Middle frontal gyrus (tissue), 1 donor: ENCODE measurements at regions not wholly inside any gene's neighbourhood (a gene's known extent, or its start where the extent isn't known, plus 50 kb on each side); places are given as distances from the start of the nearest gene placed in this dataset.
"Not testable (repeated sequence)": the region's sequence is repeated elsewhere in the genome, so short reads cannot be mapped to it uniquely, and the experiment has no call there.

Source experiments
- DNase-seq: peaks from one replicate; pipeline ENCODE4 v3.0.0-alpha.2; 2015; ENCODE audit warnings: low spot score; ENCODE audit errors: extremely low spot score

DNA sequence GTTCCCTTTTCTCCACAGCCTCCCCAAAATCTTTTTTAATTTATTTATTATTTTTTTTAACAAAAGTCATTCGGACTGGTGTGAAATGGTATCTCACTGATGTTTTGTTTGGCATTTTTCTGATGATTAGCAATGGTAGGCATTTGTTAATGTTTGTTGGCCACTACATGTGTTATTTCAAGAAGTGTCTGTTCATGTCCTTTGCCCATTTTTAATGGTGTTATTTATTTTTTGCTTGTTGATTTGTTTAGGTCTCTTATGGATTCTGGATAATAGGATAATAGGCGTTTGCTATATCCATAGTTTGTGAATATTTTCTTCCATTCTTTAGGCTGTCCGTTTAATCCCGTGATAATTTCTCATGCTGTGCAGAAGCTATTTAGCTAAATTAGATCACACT lies 596.5 kb upstream of the DEFB115 start:
- not testable (repeated sequence) for DNase-seq

DNA sequence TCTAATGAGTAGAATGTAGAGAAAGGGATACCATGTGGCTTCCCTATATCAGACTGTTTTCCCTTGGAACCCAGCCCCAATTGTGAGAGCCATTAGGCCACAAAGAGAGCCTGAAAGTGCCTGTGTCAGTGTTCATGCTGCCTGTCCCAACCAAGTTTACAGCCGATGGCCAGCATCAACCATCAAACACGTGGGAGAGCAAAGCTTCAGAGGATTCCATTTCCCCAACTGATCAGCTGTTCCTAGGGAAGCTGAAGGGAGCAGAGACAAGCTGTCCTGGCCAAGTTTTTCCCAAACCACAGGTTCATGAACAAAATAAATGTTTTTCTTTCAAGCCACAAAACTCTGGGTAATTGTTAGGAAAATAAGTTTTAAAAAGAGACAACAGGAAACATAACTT lies 589.0 kb upstream of the DEFB115 start:
- DNase-seq, result not testable (repeated sequence)

DNA sequence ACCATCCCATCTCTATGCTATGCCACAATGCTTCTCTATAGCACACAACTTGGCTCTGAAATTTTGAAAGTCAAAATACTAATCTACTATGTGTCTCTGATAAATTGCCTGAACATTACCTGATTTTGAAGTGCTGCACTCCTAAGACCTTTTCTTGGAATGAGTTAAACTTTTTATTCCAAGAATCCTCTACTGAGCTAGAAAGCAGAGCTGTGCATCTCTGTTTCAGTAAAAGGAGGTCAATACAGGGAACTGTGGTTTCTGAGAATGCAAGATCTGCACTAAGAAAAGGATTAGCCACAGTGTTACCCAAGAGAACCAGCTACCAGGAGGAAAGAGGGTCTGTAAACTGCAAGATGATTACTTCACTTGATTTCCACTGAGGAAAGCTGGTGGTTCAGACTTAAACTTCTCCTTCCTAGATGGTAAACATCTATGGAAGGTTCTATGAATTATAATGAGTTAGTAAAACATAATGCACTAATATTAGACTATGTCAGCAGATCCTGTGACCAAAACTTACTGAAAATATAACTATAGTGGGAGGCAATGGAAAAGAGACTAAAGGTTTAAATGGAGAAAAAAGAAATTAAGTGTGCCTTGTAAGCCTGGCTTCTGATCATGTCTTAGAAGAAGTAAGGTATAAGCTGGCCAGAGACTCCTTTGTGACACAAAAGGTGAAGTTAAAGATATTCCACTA lies 588.0 kb upstream of the DEFB115 start:
- not testable (repeated sequence) for DNase-seq

DNA sequence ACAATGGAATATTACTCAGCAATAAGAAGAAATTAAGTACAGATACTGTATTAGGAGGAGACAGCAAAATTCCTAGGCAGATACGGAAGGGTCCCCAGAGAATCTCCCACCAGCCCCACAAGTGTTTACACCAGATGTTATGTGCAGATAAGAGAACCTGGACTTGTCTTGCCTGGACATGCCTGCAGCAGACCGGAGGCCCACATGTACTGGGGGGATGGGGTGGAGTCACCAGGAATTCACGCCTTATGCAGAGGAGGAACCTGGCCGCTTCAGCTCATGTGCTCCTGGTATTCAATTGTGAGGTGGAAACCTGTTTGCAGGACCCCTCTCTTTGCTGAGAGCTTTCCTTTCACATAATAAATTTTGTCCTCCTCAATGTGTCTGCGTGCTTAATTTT lies 586.3 kb upstream of the DEFB115 start:
- DNase-seq, result not testable (repeated sequence)

DNA sequence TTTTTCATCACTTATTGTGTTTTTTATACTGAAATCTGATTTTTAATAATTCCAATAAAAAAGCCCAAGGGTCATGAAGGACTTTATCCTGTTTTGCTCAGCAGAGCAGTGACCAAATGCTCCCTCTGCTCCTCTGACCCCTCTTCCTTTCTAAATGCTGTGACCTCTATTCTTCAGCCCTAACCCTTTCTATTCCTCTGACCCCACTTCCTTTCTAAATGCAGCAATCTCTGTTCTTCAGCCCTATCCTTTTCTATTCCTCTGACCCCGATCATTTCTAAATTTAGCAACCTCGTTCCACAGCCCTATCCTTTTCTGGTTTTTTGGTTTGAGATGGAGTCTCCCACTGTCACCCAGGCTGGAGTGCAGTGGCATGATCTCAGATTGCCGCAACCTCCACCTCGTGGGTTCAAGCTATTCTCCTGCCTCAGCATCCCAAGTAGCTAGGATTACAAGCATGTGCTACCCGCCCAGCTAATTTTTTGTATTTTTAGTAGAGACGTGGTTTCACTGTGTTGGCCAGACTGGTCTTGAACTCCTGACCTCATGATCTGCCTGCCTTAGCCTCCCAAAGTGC lies 581.4 kb upstream of the DEFB115 start:
- not testable (repeated sequence) for DNase-seq

DNA sequence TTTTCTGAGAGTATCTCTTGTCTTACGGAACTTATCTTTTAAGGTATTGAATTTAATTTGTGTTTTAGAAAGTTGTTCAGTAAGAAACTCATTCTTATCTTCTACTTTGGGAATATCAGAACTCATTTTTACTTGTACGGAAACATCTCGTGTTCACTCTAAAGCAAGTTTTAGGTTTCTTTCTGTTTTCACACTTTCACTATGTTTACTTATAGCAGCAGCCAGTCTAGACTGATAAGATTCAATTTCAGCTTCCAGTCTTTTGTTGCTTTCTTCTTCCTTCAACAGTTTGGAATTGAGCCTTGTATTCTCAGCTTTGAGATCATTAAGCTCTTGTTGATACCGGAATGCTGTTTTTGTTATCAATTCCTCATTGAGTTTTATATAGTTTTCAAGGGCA lies 575.2 kb upstream of the DEFB115 start:
- DNase-seq, result not testable (repeated sequence)

DNA sequence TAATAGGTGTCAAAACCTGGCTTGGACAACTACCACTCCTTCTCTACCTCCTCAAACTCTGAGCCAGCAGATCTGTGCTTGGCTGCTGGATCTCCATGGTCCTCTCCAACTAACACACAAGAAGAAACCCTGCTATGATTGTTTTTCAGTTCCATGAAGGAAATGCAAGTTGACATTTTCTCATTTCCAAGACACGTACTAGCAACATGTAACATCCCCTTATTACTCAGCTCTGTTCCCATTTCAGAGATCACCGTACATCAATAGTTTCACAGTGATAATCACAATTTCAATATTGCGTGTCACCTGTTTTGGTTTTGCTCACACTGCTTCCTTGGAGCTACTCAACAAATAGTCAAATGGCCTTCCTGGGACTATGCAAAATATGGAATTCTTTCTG lies 544.6 kb upstream of the DEFB115 start:
- DNase-seq, result not testable (repeated sequence)

DNA sequence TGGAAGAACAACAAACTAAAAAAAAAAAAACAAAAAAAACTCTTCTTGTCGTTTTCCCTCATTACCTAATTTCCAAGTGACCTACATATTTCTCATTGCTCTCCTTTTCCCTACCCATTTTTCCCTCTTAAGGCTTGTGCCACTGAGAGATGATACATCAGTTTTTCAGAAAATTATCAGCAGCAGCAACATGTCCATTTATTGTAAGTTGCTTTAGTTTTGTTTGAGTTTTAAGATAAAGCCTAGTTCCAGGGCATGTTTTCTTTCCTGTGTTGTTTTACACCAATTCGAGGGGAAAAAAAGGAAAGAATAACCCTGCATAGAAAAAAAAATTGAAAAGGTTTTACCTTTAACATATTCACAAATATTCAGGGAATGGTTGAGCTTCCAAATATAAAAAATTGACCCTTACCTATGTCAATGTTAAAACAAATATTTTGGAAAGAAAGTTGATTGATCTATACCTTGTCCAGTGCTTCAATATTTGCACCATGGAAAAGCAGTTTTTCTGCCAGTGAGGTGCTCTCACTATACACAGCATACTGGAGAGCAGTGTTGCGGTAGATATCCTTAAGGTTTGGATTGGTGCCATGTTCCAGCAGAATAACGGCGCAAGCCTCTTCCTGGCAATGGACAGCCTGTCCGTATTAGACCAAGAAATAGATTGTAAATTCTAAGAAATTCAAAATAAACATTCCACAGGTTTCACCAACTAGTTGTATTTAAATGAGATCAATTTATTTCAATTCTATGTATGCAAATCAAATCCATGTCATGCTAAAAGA lies 537.9 kb upstream of the DEFB115 start:
- not testable (repeated sequence) for DNase-seq

DNA sequence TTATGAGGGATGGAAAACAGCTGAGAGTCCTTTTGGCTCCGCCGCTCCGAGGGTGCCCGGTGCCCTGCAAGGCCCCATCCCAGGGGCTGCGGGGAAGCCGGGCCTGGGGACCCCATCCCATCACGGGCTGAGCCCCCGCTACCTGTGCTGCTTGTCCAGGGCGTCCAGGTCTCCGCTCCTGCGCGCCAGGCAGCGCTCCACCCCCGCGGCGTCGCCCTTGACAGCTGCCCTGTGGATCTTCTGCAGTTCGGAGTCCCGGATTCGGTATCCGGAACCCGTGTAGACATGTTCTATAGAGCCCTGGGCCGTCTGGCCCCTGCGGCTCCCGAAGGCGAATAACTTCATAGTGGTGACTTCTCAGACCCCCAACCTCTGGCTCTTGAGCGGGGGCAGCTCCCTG lies 534.0 kb upstream of the DEFB115 start:
- DNase-seq, result not testable (repeated sequence)

DNA sequence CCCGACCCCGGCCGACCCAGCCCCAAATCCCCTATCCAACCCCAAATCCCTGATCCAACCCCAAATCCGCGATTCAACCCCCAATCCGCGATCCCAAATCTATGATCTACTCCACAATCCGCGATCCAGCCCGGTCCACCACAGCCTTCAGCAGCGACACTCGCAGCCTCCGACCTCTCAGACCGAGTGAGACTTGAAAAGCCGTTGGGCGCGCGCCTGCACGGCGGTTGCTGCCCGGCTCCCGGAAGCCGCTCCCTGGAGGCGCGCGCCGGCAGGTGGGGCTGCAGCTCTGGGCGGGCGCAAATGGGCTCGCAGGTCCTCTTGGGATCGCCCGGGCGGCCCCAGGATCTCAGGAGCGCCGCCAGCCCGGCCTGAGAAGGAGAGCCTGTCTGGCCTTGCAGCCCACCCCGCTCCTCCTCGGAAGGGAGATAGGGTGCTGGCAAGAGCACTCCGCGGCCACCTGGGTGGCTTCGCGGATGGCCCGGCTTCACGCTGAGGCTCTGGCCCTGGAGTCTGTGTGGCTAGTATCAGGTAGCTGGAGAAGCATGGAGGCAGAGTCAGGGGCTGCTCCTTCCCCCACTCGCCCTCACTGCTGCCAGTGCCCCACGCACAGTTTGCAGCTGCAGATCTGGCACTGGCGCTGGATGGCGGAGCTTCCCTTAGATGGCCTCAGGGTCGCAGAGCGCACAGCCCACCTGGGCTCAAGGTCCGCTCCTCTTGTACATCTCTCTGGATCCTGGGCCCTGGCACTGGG lies 533.4 kb upstream of the DEFB115 start:
- DNase-seq, result not testable (repeated sequence)

DNA sequence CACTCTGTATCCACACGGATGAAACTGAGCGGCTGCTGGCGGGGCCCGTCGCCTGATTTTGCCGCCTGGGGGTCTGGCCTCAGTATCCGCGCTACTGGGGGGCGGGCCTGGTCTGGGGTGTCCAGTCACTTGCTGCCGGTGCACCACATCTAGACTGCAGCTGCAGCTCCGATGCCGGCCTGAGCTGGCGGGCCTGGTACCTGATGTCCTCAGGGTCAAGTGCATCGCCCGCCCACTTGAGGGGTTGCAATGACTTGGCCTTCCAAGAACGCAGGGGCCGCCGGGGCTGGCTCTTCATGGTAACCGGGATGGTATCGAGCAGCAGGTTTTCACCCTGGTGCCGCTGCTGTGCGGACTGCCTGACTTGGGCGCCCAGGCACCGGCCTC lies 532.8 kb upstream of the DEFB115 start:
- DNase-seq, result not testable (repeated sequence)

DNA sequence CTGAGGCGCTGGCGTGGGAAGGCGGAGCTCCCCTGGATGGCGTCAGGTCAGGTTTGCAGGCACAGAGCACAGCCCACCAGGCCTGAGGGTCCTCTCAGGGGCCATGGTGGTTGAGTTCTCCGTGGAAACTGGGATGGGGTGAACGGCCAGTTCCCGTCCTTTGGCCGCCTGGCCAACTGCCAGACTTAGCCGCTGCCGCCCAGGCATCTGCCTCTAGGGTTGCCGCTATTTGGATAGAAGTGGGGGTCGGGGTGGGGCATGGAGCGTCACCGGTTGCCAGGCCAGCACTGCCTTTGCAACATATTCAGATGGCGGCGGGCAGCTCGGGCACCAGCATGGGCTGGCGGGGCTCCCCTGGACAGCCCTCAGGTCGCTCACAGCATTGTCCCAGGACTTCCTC lies 532.3 kb upstream of the DEFB115 start:
- DNase-seq, result not testable (repeated sequence)

DNA sequence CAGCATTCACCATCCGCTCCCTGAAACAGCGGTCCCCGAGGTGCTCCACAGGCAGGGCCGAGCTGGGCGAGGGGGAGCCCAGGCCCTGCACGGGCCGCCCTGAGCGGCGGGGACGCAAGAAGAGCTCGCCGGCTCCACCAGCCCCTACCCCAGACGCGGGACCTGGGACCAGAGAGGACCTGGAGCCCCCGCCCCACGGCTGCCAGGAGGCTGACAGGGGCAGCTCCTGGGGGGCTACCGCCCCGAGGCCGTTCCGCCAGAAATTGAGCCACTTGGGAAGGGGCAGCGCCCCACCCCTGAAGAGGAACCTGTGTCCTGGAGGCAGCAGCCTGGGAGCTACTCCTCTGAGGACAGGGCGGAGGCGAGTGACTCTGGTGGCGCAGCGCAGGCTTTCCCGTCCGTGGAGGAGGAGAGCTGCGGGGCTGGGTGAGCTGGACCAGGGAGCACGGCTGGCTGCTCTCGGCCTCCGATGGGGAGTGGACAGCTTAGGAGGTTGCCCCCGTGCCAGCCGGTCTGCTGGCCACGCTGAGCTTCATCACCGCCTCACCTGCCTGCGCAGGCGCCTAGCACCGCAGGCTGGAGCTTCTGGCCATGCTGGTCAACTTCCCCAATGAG lies 529.1 kb upstream of the DEFB115 start:
- DNase-seq, result not testable (repeated sequence)
